ENCODE measurements at regions not wholly inside any gene's neighbourhood (a gene's known extent, or its start where the extent isn't known, plus 50 kb on each side); places are given as distances from the start of the nearest gene placed in this dataset.

GRCh38 chr7:424301-424935 is 95.2 kb downstream of the PDGFA start:
- no peak for DNase-seq (ENCODE audit: low read depth)

- no peak for DNase-seq (ENCODE audit: low read depth)
Observed at GRCh38 chr7:424961-425793, 94.5 kb downstream of the PDGFA start.

- DNase-seq (ENCODE audit: low read depth) = no peak
Observed at GRCh38 chr7:425794-426188, 93.9 kb downstream of the PDGFA start.

- DNase-seq (ENCODE audit: low read depth) = no peak
Observed at GRCh38 chr7:426510-426909, 93.1 kb downstream of the PDGFA start.

- no peak for DNase-seq (ENCODE audit: low read depth)
Observed at GRCh38 chr7:427506-428103, 92.0 kb downstream of the PDGFA start.

GRCh38 chr7:428387-428786 is 91.3 kb downstream of the PDGFA start:
- no peak for DNase-seq (ENCODE audit: low read depth)

- no peak for DNase-seq (ENCODE audit: low read depth)
Observed at GRCh38 chr7:428927-429827, 90.5 kb downstream of the PDGFA start.

- no peak for DNase-seq (ENCODE audit: low read depth)
Observed at GRCh38 chr7:429828-430180, 89.8 kb downstream of the PDGFA start.

- no peak for DNase-seq (ENCODE audit: low read depth)
Observed at GRCh38 chr7:431041-431440, 88.6 kb downstream of the PDGFA start.

- no peak for DNase-seq (ENCODE audit: low read depth)
Observed at GRCh38 chr7:431658-432111, 88.0 kb downstream of the PDGFA start.

- no peak for DNase-seq (ENCODE audit: low read depth)
Observed at GRCh38 chr7:432256-432655, 87.4 kb downstream of the PDGFA start.

- DNase-seq (ENCODE audit: low read depth) = no peak
Observed at GRCh38 chr7:432933-433332, 86.7 kb downstream of the PDGFA start.

- no peak for DNase-seq (ENCODE audit: low read depth)
Observed at GRCh38 chr7:433558-433957, 86.1 kb downstream of the PDGFA start.

GRCh38 chr7:434891-435629 is 84.6 kb downstream of the PDGFA start:
- no peak for DNase-seq (ENCODE audit: low read depth)

GRCh38 chr7:435630-436366 is 83.8 kb downstream of the PDGFA start:
- DNase-seq (ENCODE audit: low read depth) = no peak

GRCh38 chr7:436367-437128 is 83.1 kb downstream of the PDGFA start:
- no peak for DNase-seq (ENCODE audit: low read depth)

GRCh38 chr7:437329-438251 is 82.1 kb downstream of the PDGFA start:
- DNase-seq (ENCODE audit: low read depth) = no peak

- DNase-seq (ENCODE audit: low read depth) = no peak
Observed at GRCh38 chr7:438361-438760, 81.3 kb downstream of the PDGFA start.

GRCh38 chr7:438916-439315 is 80.7 kb downstream of the PDGFA start:
- DNase-seq (ENCODE audit: low read depth) = no peak

Data from T follicular helper cell (primary cell).